ENCODE measurements at regions not wholly inside any gene's neighbourhood (a gene's known extent, or its start where the extent isn't known, plus 50 kb on each side); places are given as distances from the start of the nearest gene placed in this dataset.

GRCh38 chr2:49255409-49255971 is 101.2 kb upstream of the FSHR start:
- intact Hi-C loops (cut with DNase I) = no loop called here
- TF ChIP-seq CTCF (IDR thresholded peaks at IDR 0.05) (peak in 3 of 4 experiments; percentile 40 to 61 (median 45)), POLR2A (IDR thresholded peaks at IDR 0.05) (no peak), POLR2AphosphoS5 (IDR thresholded peaks at IDR 0.05) (no peak)
- peak; percentile 33 for DNase-seq (ENCODE audit: low spot score)
- Histone ChIP-seq H3K36me3 (no peaks in the 10 kb centered on the region), H3K4me1 (replicated peaks) (no peaks in the 10 kb centered on the region), H3K4me3 (no peak overlapping the region), H3K27me3 (replicated peaks; ENCODE audit: insufficient read depth) (no peaks in the 10 kb centered on the region), H3K27ac (peak overlapping the region; percentile 13 to 33), H3K9me3 (no peaks in the 10 kb centered on the region)
- 57% methylated on average over 3 of the region's 3 CpGs for WGBS

- no peak overlapping the region for H3K27ac ChIP-seq
- WGBS = 87% methylated on average over 6 of the region's 6 CpGs
- no peak for TF ChIP-seq POLR2A (IDR thresholded peaks at IDR 0.05)
- no peak for TF ChIP-seq CTCF (IDR thresholded peaks at IDR 0.05)
- no peak for TF ChIP-seq POLR2AphosphoS5 (IDR thresholded peaks at IDR 0.05)
- no peaks in the 10 kb centered on the region for H3K9me3 ChIP-seq
- DNase-seq (ENCODE audit: low spot score) = no peak
- intact Hi-C loops (cut with DNase I) = no loop called here
- no peaks in the 10 kb centered on the region for H3K4me1 ChIP-seq (replicated peaks)
- H3K36me3 ChIP-seq = no peaks in the 10 kb centered on the region
- H3K4me3 ChIP-seq = no peak overlapping the region
- no peaks in the 10 kb centered on the region for H3K27me3 ChIP-seq (replicated peaks; ENCODE audit: insufficient read depth)
These were observed 100.1 kb upstream of the FSHR start for GRCh38 chr2:49254401-49254800.

GRCh38 chr2:49251766-49252165 is 97.5 kb upstream of the FSHR start:
- 69% methylated on average over 1 of the region's 1 CpG for WGBS
- H3K27me3 ChIP-seq (replicated peaks; ENCODE audit: insufficient read depth) = no peaks in the 10 kb centered on the region
- TF ChIP-seq POLR2A (IDR thresholded peaks at IDR 0.05) (no peak), POLR2AphosphoS5 (IDR thresholded peaks at IDR 0.05) (no peak), CTCF (IDR thresholded peaks at IDR 0.05) (no peak)
- H3K4me1 ChIP-seq (replicated peaks) = no peaks in the 10 kb centered on the region
- no peak overlapping the region for H3K27ac ChIP-seq
- no peaks in the 10 kb centered on the region for H3K36me3 ChIP-seq
- intact Hi-C loops (cut with DNase I) = no loop called here
- H3K9me3 ChIP-seq = no peaks in the 10 kb centered on the region
- H3K4me3 ChIP-seq = no peak overlapping the region
- DNase-seq (ENCODE audit: low spot score) = no peak

- Histone ChIP-seq H3K27me3 (replicated peaks; ENCODE audit: insufficient read depth) (no peaks in the 10 kb centered on the region), H3K36me3 (no peaks in the 10 kb centered on the region), H3K9me3 (no peaks in the 10 kb centered on the region), H3K4me3 (no peak overlapping the region), H3K4me1 (replicated peaks) (no peaks in the 10 kb centered on the region), H3K27ac (no peak overlapping the region)
- no peak for TF ChIP-seq POLR2A (IDR thresholded peaks at IDR 0.05)
- TF ChIP-seq POLR2AphosphoS5 (IDR thresholded peaks at IDR 0.05) = no peak
- no peak for TF ChIP-seq CTCF (IDR thresholded peaks at IDR 0.05)
- intact Hi-C loops (cut with DNase I) = no loop called here
- DNase-seq (ENCODE audit: low spot score) = no peak
- 83% methylated on average over 5 of the region's 5 CpGs for WGBS
These were observed 96.9 kb upstream of the FSHR start for GRCh38 chr2:49251251-49251650.

- Histone ChIP-seq H3K4me3 (no peak overlapping the region), H3K27me3 (replicated peaks; ENCODE audit: insufficient read depth) (no peaks in the 10 kb centered on the region), H3K27ac (no peak overlapping the region), H3K9me3 (no peaks in the 10 kb centered on the region), H3K36me3 (no peaks in the 10 kb centered on the region), H3K4me1 (replicated peaks) (no peaks in the 10 kb centered on the region)
- DNase-seq (ENCODE audit: low spot score) = no peak
- intact Hi-C loops (cut with DNase I) = no loop called here
- TF ChIP-seq POLR2AphosphoS5 (IDR thresholded peaks at IDR 0.05) (no peak), CTCF (IDR thresholded peaks at IDR 0.05) (no peak), POLR2A (IDR thresholded peaks at IDR 0.05) (no peak)
- WGBS = 61% methylated on average over 1 of the region's 1 CpG
These were observed 94.2 kb upstream of the FSHR start for GRCh38 chr2:49248506-49248905.
